Neural cell (in vitro differentiated cells): ENCODE measurements at regions not wholly inside any gene's neighbourhood (a gene's known extent, or its start where the extent isn't known, plus 50 kb on each side); places are given as distances from the start of the nearest gene placed in this dataset.

Source experiments
- H2AFZ ChIP-seq: fragments of 200-600, 300-800 bp; sonication (generic), shearing (Covaris generic); 2 replicates; pipeline ENCODE4 v1.6.0; 2014; ENCODE audit warnings: low read depth, mild to moderate bottlenecking, antibody characterized with exemption, low read length, moderate library complexity
- H3F3A ChIP-seq: fragments of 200-600 bp; shearing (Covaris generic); 2 replicates; pipeline ENCODE4 v1.6.1; 2016; ENCODE audit warnings: mild to moderate bottlenecking, moderate library complexity, mixed read lengths, antibody characterized with exemption, low read length; ENCODE audit not compliant: insufficient read depth, poor library complexity, severe bottlenecking
- H3K27ac ChIP-seq: fragments of 200-600, 300-800 bp; sonication (generic), shearing (Covaris generic); 2 replicates; pipeline ENCODE4 v1.5.1; 2014; ENCODE audit warnings: mild to moderate bottlenecking, low read length, moderate library complexity
- H3K27me3 ChIP-seq: fragments of 300-800, 200-600 bp; sonication (generic), shearing (Covaris generic); 2 replicates; pipeline ENCODE4 v1.6.0; 2014; ENCODE audit warnings: mild to moderate bottlenecking, low read depth, low read length, moderate library complexity; ENCODE audit not compliant: insufficient read depth
- H3K36me3 ChIP-seq: fragments of 300-800, 200-600 bp; sonication (generic), shearing (Covaris generic); 2 replicates; pipeline ENCODE4 v1.5.1; 2014; ENCODE audit warnings: mild to moderate bottlenecking, antibody characterized with exemption, low read length, moderate library complexity; ENCODE audit not compliant: insufficient read depth
- H3K4me2 ChIP-seq: fragments of 300-800, 200-600 bp; sonication (generic), shearing (Covaris generic); 2 replicates; pipeline ENCODE4 v1.6.0; 2014; ENCODE audit warnings: mild to moderate bottlenecking, low read length
- H3K4me3 ChIP-seq: fragments of 300-800, 200-600 bp; sonication (generic), shearing (Covaris generic); 2 replicates; pipeline ENCODE4 v1.5.1; 2014; ENCODE audit warnings: mild to moderate bottlenecking, low read length, moderate library complexity
- H3K79me2 ChIP-seq: fragments of 200-600 bp; shearing (Covaris generic); replicated peaks from 2 replicates; pipeline ENCODE4 v1.6.0; 2014; ENCODE audit warnings: mild to moderate bottlenecking, low read length, moderate library complexity; ENCODE audit not compliant: insufficient read depth
- H3K9ac ChIP-seq: fragments of 300-800, 200-600 bp; sonication (generic), shearing (Covaris generic); 2 replicates; pipeline ENCODE4 v1.6.1; 2016; ENCODE audit warnings: mild to moderate bottlenecking, low read length, mixed read lengths
- H3K9me2 ChIP-seq: fragments of 200-600 bp; shearing (Covaris generic); 2 replicates; pipeline ENCODE4 v1.6.1; 2016; ENCODE audit warnings: mild to moderate bottlenecking, low read length, mixed read lengths; ENCODE audit not compliant: insufficient read depth
- H3K9me3 ChIP-seq: fragments of 200-600, 300-800 bp; sonication (generic), shearing (Covaris generic); 2 replicates; pipeline ENCODE4 v1.6.1; 2016; ENCODE audit warnings: mild to moderate bottlenecking, mixed run types, low read length, moderate library complexity, mixed read lengths
- H4K20me1 ChIP-seq: fragments of 200-600 bp; shearing (Covaris generic); 2 replicates; pipeline ENCODE4 v1.6.1; 2016; ENCODE audit warnings: mild to moderate bottlenecking, mixed run types; ENCODE audit not compliant: insufficient read depth
- CTCF ChIP-seq: fragments of 450-650 bp; IDR thresholded peaks from 2 replicates; pipeline ENCODE4 v1.5.1; 2014; ENCODE audit warnings: antibody characterized with exemption, mild to moderate bottlenecking, moderate library complexity; ENCODE audit not compliant: poor library complexity, severe bottlenecking
- EP300 ChIP-seq: fragments of 450-650 bp; conservative IDR thresholded peaks from 2 replicates; pipeline ENCODE4 v1.6.1; 2014; ENCODE audit warnings: antibody characterized with exemption, mild to moderate bottlenecking, moderate library complexity; ENCODE audit not compliant: poor library complexity, severe bottlenecking
- EZH2 ChIP-seq: fragments of 200-600, 300-800 bp; shearing (Covaris generic), sonication (generic); IDR thresholded peaks from 2 replicates; pipeline ENCODE4 v1.6.1; 2014; ENCODE audit warnings: antibody characterized with exemption, low read length, borderline replicate concordance, mild to moderate bottlenecking; ENCODE audit not compliant: insufficient read depth, poor library complexity, severe bottlenecking
- MXI1 ChIP-seq: fragments of 450-650 bp; conservative IDR thresholded peaks from 2 replicates; pipeline ENCODE4 v1.6.1; 2014; ENCODE audit warnings: antibody characterized with exemption, mild to moderate bottlenecking; ENCODE audit not compliant: poor library complexity, severe bottlenecking
- POLR2AphosphoS5 ChIP-seq: IDR thresholded peaks from 2 replicates; pipeline ENCODE4 v1.6.1; 2012
- RAD21 ChIP-seq: fragments of 450-650 bp; conservative IDR thresholded peaks from 2 replicates; pipeline ENCODE4 v1.6.1; 2014; ENCODE audit warnings: antibody characterized with exemption, mild to moderate bottlenecking, moderate library complexity
- REST ChIP-seq: IDR thresholded peaks from 2 replicates; pipeline ENCODE4 v1.6.1; 2012; ENCODE audit warnings: borderline replicate concordance
- SMC3 ChIP-seq: fragments of 450-650 bp; conservative IDR thresholded peaks from 2 replicates; pipeline ENCODE4 v1.6.1; 2014; ENCODE audit warnings: antibody characterized with exemption, mild to moderate bottlenecking, moderate library complexity; ENCODE audit not compliant: poor library complexity
- TAF1 ChIP-seq: IDR thresholded peaks from 2 replicates; pipeline ENCODE4 v1.6.1; 2012; ENCODE audit warnings: low read depth

GRCh38 chr10:28913436-28914237, 236.3 kb downstream of the BAMBI start:
- Histone ChIP-seq H3K79me2 (no peaks in the 10 kb centered on the region), H2AFZ (no peak overlapping the region), H4K20me1 (no peaks in the 10 kb centered on the region), H3K27ac (no peak overlapping the region), H3K4me3 (no peak overlapping the region), H3K9me3 (no peaks in the 10 kb centered on the region), H3K27me3 (no peaks in the 10 kb centered on the region), H3K4me2 (no peak overlapping the region), H3K9ac (no peak overlapping the region), H3F3A (no peaks in the 10 kb centered on the region), H3K36me3 (no peaks in the 10 kb centered on the region), H3K9me2 (no peaks in the 10 kb centered on the region)
- TF ChIP-seq EP300 (no peak), TAF1 (no peak), REST (no peak), MXI1 (no peak), SMC3 (no peak), EZH2 (no peak), POLR2AphosphoS5 (no peak), CTCF (no peak), RAD21 (no peak)

GRCh38 chr10:28914701-28915100, 237.4 kb downstream of the BAMBI start:
- H3K27ac ChIP-seq: no peak overlapping the region
- no peaks in the 10 kb centered on the region for H4K20me1 ChIP-seq
- no peak overlapping the region for H2AFZ ChIP-seq
- no peaks in the 10 kb centered on the region for H3K9me3 ChIP-seq
- no peaks in the 10 kb centered on the region for H3K9me2 ChIP-seq
- H3K27me3 ChIP-seq: no peaks in the 10 kb centered on the region
- no peak overlapping the region for H3K4me3 ChIP-seq
- H3K9ac ChIP-seq: no peak overlapping the region
- TF ChIP-seq MXI1: no peak
- no peak for TF ChIP-seq CTCF
- no peak for TF ChIP-seq REST
- TF ChIP-seq SMC3: no peak
- no peak for TF ChIP-seq EZH2
- no peak for TF ChIP-seq POLR2AphosphoS5
- no peak for TF ChIP-seq EP300
- H3K4me2 ChIP-seq: no peak overlapping the region
- no peaks in the 10 kb centered on the region for H3K79me2 ChIP-seq
- no peaks in the 10 kb centered on the region for H3F3A ChIP-seq
- H3K36me3 ChIP-seq: no peaks in the 10 kb centered on the region
